Erythroblast (primary cell): ENCODE measurements at regions not wholly inside any gene's neighbourhood (a gene's known extent, or its start where the extent isn't known, plus 50 kb on each side); places are given as distances from the start of the nearest gene placed in this dataset.

Experiments used
- GATA1 ChIP-seq: IDR thresholded peaks from 2 replicates; pipeline ENCODE4 v1.6.1; 2011; ENCODE audit warnings: low read depth, mild to moderate bottlenecking, control low read depth, low read length, moderate library complexity
- POLR2A ChIP-seq: IDR thresholded peaks from 2 replicates; pipeline ENCODE4 v1.6.1; 2011; ENCODE audit warnings: mild to moderate bottlenecking, low read length

DNA sequence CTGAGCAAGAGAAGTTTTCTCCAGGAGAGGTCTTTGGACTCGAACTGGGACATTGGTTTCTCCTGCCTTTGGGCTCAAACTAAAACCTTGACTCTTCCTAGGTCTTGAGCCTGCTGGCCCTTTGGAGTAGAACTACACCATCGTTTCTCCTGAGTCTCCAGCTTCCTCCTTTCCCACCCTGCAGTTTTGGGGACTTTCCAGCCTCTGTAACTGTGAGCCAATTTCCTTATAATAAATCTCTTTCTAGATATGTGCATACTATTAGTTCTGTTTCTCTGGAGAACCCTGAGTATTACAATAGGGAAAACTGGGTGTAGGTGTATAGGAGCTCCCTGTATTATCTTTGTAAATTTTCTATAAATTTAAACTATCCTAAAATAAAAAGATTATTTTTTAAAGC is 219.8 kb upstream of the AGAP1 start:
- TF ChIP-seq POLR2A (no peak), GATA1 (no peak)
